ENCODE measurements at regions not wholly inside any gene's neighbourhood (a gene's known extent, or its start where the extent isn't known, plus 50 kb on each side); places are given as distances from the start of the nearest gene placed in this dataset.

GRCh38 chr6:6892744-6893583 is 214.8 kb upstream of the RREB1 start:
- H3K9me3 ChIP-seq (replicated peaks; ENCODE audit: control insufficient read depth, insufficient read depth, low read depth, low read length): no peaks in the 10 kb centered on the region
- no peaks in the 10 kb centered on the region for H3K27me3 ChIP-seq (ENCODE audit: control insufficient read depth in 2 of 2, insufficient read depth in 2 of 2, low read length in 2 of 2)
- in situ Hi-C loops (cut with MboI) (no loop called here), intact Hi-C loops (cut with micrococcal nuclease) (no loop called here)
- WGBS (ENCODE audit: insufficient coverage, low coverage, missing lambda C conversion rate): 57% methylated on average over 17 of the region's 17 CpGs
- no peak for DNase-seq (ENCODE audit: extremely low read depth in 1 of 4, low spot score in 3 of 4)
- H3K9ac ChIP-seq (ENCODE audit: insufficient read depth in 1 of 2, low read depth in 2 of 2, low read length in 2 of 2): no peak overlapping the region
- H3K4me3 ChIP-seq: no peak overlapping the region
- no peaks in the 10 kb centered on the region for H3K36me3 ChIP-seq (ENCODE audit: control insufficient read depth, insufficient read depth, low read length)
- no peaks in the 10 kb centered on the region for H3K9me1 ChIP-seq (ENCODE audit: control insufficient read depth, insufficient read depth, low read length)
- H3K4me2 ChIP-seq (ENCODE audit: insufficient read depth, low read length): no peak overlapping the region
- no peak overlapping the region for H3K27ac ChIP-seq (ENCODE audit: extremely low read depth, low read depth, low read length)
- H4K20me1 ChIP-seq (replicated peaks; ENCODE audit: control insufficient read depth, insufficient read depth, low read length): no peaks in the 10 kb centered on the region
- CTCF ChIA-PET (ENCODE audit: low intra/inter-chr PET ratio): no interaction called here
- FAIRE-seq: no peak
- no peak for ATAC-seq
- no TSS peak for BruUV-seq (replicated peaks)
- peaks cover 18 to 28% of the 10 kb centered on the region in 2 experiments; a peak in 4 of 5 replicates for H3K4me1 ChIP-seq (replicated peaks in 1 of 2; ENCODE audit: control insufficient read depth in 2 of 2, insufficient read depth in 2 of 2, low read length in 2 of 2)
- TF ChIP-seq MEIS2 (IDR thresholded peaks at IDR 0.05; ENCODE audit: partially characterized antibody) (peak; percentile 16), ELF2 (CRISPR knock-in tag; IDR thresholded peaks at IDR 0.05) (no peak), RUNX1 (IDR thresholded peaks at IDR 0.05; ENCODE audit: low read depth) (no peak), NCOA6 (IDR thresholded peaks at IDR 0.05) (no peak), PBX2 (CRISPR knock-in tag; IDR thresholded peaks at IDR 0.05; ENCODE audit: low read depth) (no peak), PBX2 (tag; conservative IDR thresholded peaks at IDR 0.05; ENCODE audit: low read depth) (0 out of 2 replicates have a peak, but pooled peaks have one; percentile 17), ARHGAP35 (IDR thresholded peaks at IDR 0.05; ENCODE audit: partially characterized antibody) (no peak)
- no peaks in the 10 kb centered on the region for H3K79me2 ChIP-seq (ENCODE audit: control insufficient read depth, insufficient read depth, low read length)
- H2AFZ ChIP-seq (ENCODE audit: low read depth, low read length): peak overlapping the region; percentile 38; the same call in 1 of the 2 replicates
- POLR2A ChIA-PET: interaction anchor here (0.6 to 2.6 kb wide), 6 partner anchors 10 to 235 kb away, joined by 3 to 9 read pairs (median 3); no protein-coding TSS in a partner anchor

Data from K562 (cell line).